CD8-positive, alpha-beta memory T cell (primary cell): ENCODE measurements at regions not wholly inside any gene's neighbourhood (a gene's known extent, or its start where the extent isn't known, plus 50 kb on each side); places are given as distances from the start of the nearest gene placed in this dataset.

Source experiments
- CTCF ChIA-PET: fragments of 350-600 bp; sonication (Branson Sonifier 250); formaldehyde crosslinking; loops from one replicate; lab custom pipeline; 2021; ENCODE audit warnings: antibody characterized with exemption; lab: Charles Lee
- POLR2A ChIA-PET: fragments of 350-600 bp; sonication (Branson Sonifier 250); formaldehyde crosslinking; loops from one replicate; lab custom pipeline; 2021; ENCODE audit warnings: antibody characterized with exemption; lab: Charles Lee
- DNase-seq, 5 donors: peaks; one replicate each; pipeline versions ENCODE4 v3.0.0 to v3.0.0-alpha.2; 2020 to 2022; ENCODE audit warnings: mixed read lengths in 1 of 5
- H3K27ac ChIP-seq: one replicate; pipeline ENCODE4 v1.7.0; 2013; ENCODE audit warnings: low read depth, mild to moderate bottlenecking, low read length, moderate library complexity
- H3K27me3 ChIP-seq: 2 replicates; pipeline ENCODE4 v1.7.0; 2013; ENCODE audit warnings: low read length, mild to moderate bottlenecking; ENCODE audit not compliant: insufficient read depth, poor library complexity, severe bottlenecking
- H3K36me3 ChIP-seq: 2 replicates; pipeline ENCODE4 v1.7.0; 2013; ENCODE audit warnings: mild to moderate bottlenecking, low read length, moderate library complexity; ENCODE audit not compliant: insufficient read depth
- H3K4me1 ChIP-seq: 2 replicates; pipeline ENCODE4 v1.7.0; 2013; ENCODE audit warnings: mild to moderate bottlenecking, low read length, moderate library complexity; ENCODE audit not compliant: insufficient read depth
- H3K4me3 ChIP-seq: 2 replicates; pipeline ENCODE4 v1.7.0; 2013; ENCODE audit warnings: mild to moderate bottlenecking, low read length
- H3K9me3 ChIP-seq: 2 replicates; pipeline ENCODE4 v1.7.0; 2013; ENCODE audit warnings: mild to moderate bottlenecking, low read length
- H3K27ac Mint-ChIP-seq, 8 donors: one replicate each; pipeline ENCODE4 v1.8.0; 2020 to 2021; ENCODE audit warnings: mixed read lengths in 8 of 8, mild to moderate bottlenecking in 6 of 8, inconsistent platforms in 3 of 8, moderate library complexity in 3 of 8
- H3K27me3 Mint-ChIP-seq, 2 donors: one replicate each; pipeline ENCODE4 v1.8.0; 2020 to 2021; ENCODE audit warnings: mixed read lengths in 2 of 2, mild to moderate bottlenecking in 1 of 2, moderate library complexity in 1 of 2
- H3K36me3 Mint-ChIP-seq, 3 donors: one replicate each; pipeline ENCODE4 v1.8.0; 2020 to 2021; ENCODE audit warnings: mixed read lengths in 3 of 3, inconsistent platforms in 1 of 3, mild to moderate bottlenecking in 1 of 3
- H3K4me1 Mint-ChIP-seq, 3 donors: one replicate each; pipeline ENCODE4 v1.8.0; 2020 to 2021; ENCODE audit warnings: mixed read lengths in 3 of 3, inconsistent platforms in 1 of 3, mild to moderate bottlenecking in 1 of 3
- H3K4me3 Mint-ChIP-seq, 7 donors: one replicate each; pipeline ENCODE4 v1.8.0; 2020 to 2021; ENCODE audit warnings: mixed read lengths in 7 of 7, mild to moderate bottlenecking in 6 of 7, moderate library complexity in 4 of 7, inconsistent platforms in 2 of 7
- H3K9me3 Mint-ChIP-seq, 5 donors: one replicate each; pipeline ENCODE4 v1.8.0; 2020 to 2022; ENCODE audit warnings: mixed read lengths in 5 of 5, mild to moderate bottlenecking in 3 of 5, moderate library complexity in 2 of 5, inconsistent platforms in 1 of 5

- H3K27ac Mint-ChIP-seq = peak overlapping the region in 1 of 8 donors; percentile 74
- no peak overlapping the region for H3K4me3 Mint-ChIP-seq
These were observed 180.5 kb downstream of the TMEM18 start for GRCh38 chr2:496729-497128.

GRCh38 chr2:495745-496275 lies 181.4 kb downstream of the TMEM18 start:
- Mint-ChIP-seq H3K4me3 (no peak overlapping the region), H3K9me3 (no peaks in the 10 kb centered on the region), H3K27me3 (peaks cover 13 to 24% of the 10 kb centered on the region in 2 donors), H3K4me1 (peaks cover 0 to 2% (median 0%) of the 10 kb centered on the region in 3 donors), H3K36me3 (no peaks in the 10 kb centered on the region), H3K27ac (no peak overlapping the region)
- no peaks in the 10 kb centered on the region for H3K36me3 ChIP-seq
- H3K4me3 ChIP-seq = no peak overlapping the region
- no peak for DNase-seq
- ChIA-PET CTCF (no interaction called here), POLR2A (no interaction called here)
- H3K9me3 ChIP-seq = no peaks in the 10 kb centered on the region
- H3K27me3 ChIP-seq = no peaks in the 10 kb centered on the region
- no peaks in the 10 kb centered on the region for H3K4me1 ChIP-seq
- no peak overlapping the region for H3K27ac ChIP-seq

More at GRCh38 chr2:496729-497128, 180.5 kb downstream of the TMEM18 start:
- Histone ChIP-seq H3K27me3 (no peaks in the 10 kb centered on the region), H3K4me1 (no peaks in the 10 kb centered on the region), H3K9me3 (no peaks in the 10 kb centered on the region), H3K27ac (no peak overlapping the region), H3K36me3 (no peaks in the 10 kb centered on the region), H3K4me3 (no peak overlapping the region)
- ChIA-PET CTCF (no interaction called here), POLR2A (no interaction called here)
- DNase-seq = no peak
- no peaks in the 10 kb centered on the region for H3K36me3 Mint-ChIP-seq
- H3K27me3 Mint-ChIP-seq = peaks cover 13 to 29% of the 10 kb centered on the region in 2 donors
- no peaks in the 10 kb centered on the region for H3K9me3 Mint-ChIP-seq
- H3K4me1 Mint-ChIP-seq = peaks cover 0 to 2% (median 0%) of the 10 kb centered on the region in 3 donors

- Histone ChIP-seq H3K4me1 (no peaks in the 10 kb centered on the region), H3K9me3 (no peaks in the 10 kb centered on the region), H3K27ac (no peak overlapping the region), H3K27me3 (no peaks in the 10 kb centered on the region), H3K36me3 (no peaks in the 10 kb centered on the region), H3K4me3 (no peak overlapping the region)
- ChIA-PET CTCF (no interaction called here), POLR2A (no interaction called here)
- no peaks in the 10 kb centered on the region for H3K9me3 Mint-ChIP-seq
- no peaks in the 10 kb centered on the region for H3K36me3 Mint-ChIP-seq
- H3K4me1 Mint-ChIP-seq = peaks cover 0 to 2% (median 0%) of the 10 kb centered on the region in 3 donors
- no peak for DNase-seq
- H3K27ac Mint-ChIP-seq = no peak overlapping the region
- peaks cover 9 to 24% of the 10 kb centered on the region in 2 donors for H3K27me3 Mint-ChIP-seq
- H3K4me3 Mint-ChIP-seq = no peak overlapping the region
These were observed 182.4 kb downstream of the TMEM18 start for GRCh38 chr2:494853-495252.

DNA sequence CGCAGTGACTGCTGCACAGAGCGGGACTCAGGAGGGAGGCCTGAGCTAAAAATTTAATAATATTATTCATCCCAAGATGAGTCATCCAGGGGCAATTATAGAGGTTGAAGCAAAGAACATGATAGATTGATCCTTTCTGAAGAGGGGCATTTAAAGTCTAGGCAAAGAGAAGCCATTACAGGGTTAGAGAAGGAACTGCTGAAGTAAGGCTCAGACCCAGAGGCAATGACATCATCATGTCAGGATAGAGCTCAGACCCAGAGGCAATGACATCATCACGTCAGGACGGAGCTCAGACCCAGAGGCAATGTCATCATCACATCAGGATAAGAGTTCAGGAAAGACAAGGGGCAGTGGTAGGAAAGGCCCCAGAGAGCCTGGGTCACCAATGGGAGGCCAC lies 184.0 kb downstream of the TMEM18 start:
- Mint-ChIP-seq H3K4me3 (no peak overlapping the region), H3K27ac (peak overlapping the region in 1 of 8 donors; percentile 43), H3K4me1 (peaks cover 0 to 2% (median 0%) of the 10 kb centered on the region in 3 donors), H3K36me3 (no peaks in the 10 kb centered on the region), H3K9me3 (no peaks in the 10 kb centered on the region), H3K27me3 (peaks cover 9 to 24% of the 10 kb centered on the region in 2 donors)
- POLR2A ChIA-PET = no interaction called here
- CTCF ChIA-PET = no interaction called here
- no peaks in the 10 kb centered on the region for H3K4me1 ChIP-seq
- H3K27me3 ChIP-seq = no peaks in the 10 kb centered on the region
- H3K27ac ChIP-seq = no peak overlapping the region
- no peak overlapping the region for H3K4me3 ChIP-seq
- H3K36me3 ChIP-seq = no peaks in the 10 kb centered on the region
- no peak for DNase-seq
- no peaks in the 10 kb centered on the region for H3K9me3 ChIP-seq

GRCh38 chr2:492178-492577 lies 185.0 kb downstream of the TMEM18 start:
- Mint-ChIP-seq H3K27me3 (peaks cover 9 to 24% of the 10 kb centered on the region in 2 donors), H3K4me1 (no peaks in the 10 kb centered on the region), H3K36me3 (no peaks in the 10 kb centered on the region), H3K27ac (no peak overlapping the region), H3K9me3 (no peaks in the 10 kb centered on the region), H3K4me3 (no peak overlapping the region)
- Histone ChIP-seq H3K4me1 (no peaks in the 10 kb centered on the region), H3K36me3 (no peaks in the 10 kb centered on the region), H3K4me3 (no peak overlapping the region), H3K27ac (no peak overlapping the region), H3K27me3 (no peaks in the 10 kb centered on the region), H3K9me3 (no peaks in the 10 kb centered on the region)
- ChIA-PET CTCF (no interaction called here), POLR2A (no interaction called here)
- DNase-seq = no peak

GRCh38 chr2:489838-490237 lies 187.4 kb downstream of the TMEM18 start:
- Mint-ChIP-seq H3K36me3 (no peaks in the 10 kb centered on the region), H3K27ac (no peak overlapping the region), H3K27me3 (peaks cover 9 to 19% of the 10 kb centered on the region in 2 donors), H3K9me3 (no peaks in the 10 kb centered on the region), H3K4me3 (no peak overlapping the region), H3K4me1 (no peaks in the 10 kb centered on the region)
- no peak for DNase-seq
- H3K9me3 ChIP-seq = no peaks in the 10 kb centered on the region
- H3K36me3 ChIP-seq = no peaks in the 10 kb centered on the region
- H3K4me3 ChIP-seq = no peak overlapping the region
- no peaks in the 10 kb centered on the region for H3K4me1 ChIP-seq
- POLR2A ChIA-PET = no interaction called here
- CTCF ChIA-PET = no interaction called here
- H3K27me3 ChIP-seq = no peaks in the 10 kb centered on the region
- no peak overlapping the region for H3K27ac ChIP-seq

GRCh38 chr2:489084-489483 lies 188.1 kb downstream of the TMEM18 start:
- POLR2A ChIA-PET = no interaction called here
- no peak overlapping the region for H3K27ac ChIP-seq
- no peaks in the 10 kb centered on the region for H3K27me3 ChIP-seq
- no peaks in the 10 kb centered on the region for H3K4me1 Mint-ChIP-seq
- H3K4me3 Mint-ChIP-seq = no peak overlapping the region
- H3K9me3 ChIP-seq = no peaks in the 10 kb centered on the region
- H3K9me3 Mint-ChIP-seq = no peaks in the 10 kb centered on the region
- CTCF ChIA-PET = no interaction called here
- H3K27me3 Mint-ChIP-seq = peaks cover 9 to 16% of the 10 kb centered on the region in 2 donors
- no peaks in the 10 kb centered on the region for H3K36me3 ChIP-seq
- DNase-seq = no peak
- H3K4me1 ChIP-seq = no peaks in the 10 kb centered on the region
- peak overlapping the region in 1 of 8 donors; percentile 26 for H3K27ac Mint-ChIP-seq
- no peaks in the 10 kb centered on the region for H3K36me3 Mint-ChIP-seq
- H3K4me3 ChIP-seq = no peak overlapping the region

- H3K4me1 Mint-ChIP-seq = no peaks in the 10 kb centered on the region
- no peaks in the 10 kb centered on the region for H3K36me3 Mint-ChIP-seq
- no peaks in the 10 kb centered on the region for H3K9me3 ChIP-seq
- no peak overlapping the region for H3K4me3 ChIP-seq
- H3K4me1 ChIP-seq = no peaks in the 10 kb centered on the region
- no peaks in the 10 kb centered on the region for H3K27me3 ChIP-seq
- POLR2A ChIA-PET = no interaction called here
- no peaks in the 10 kb centered on the region for H3K36me3 ChIP-seq
- H3K27me3 Mint-ChIP-seq = peaks cover 2 to 7% of the 10 kb centered on the region in 2 donors
- no peak for DNase-seq
- no peaks in the 10 kb centered on the region for H3K9me3 Mint-ChIP-seq
- CTCF ChIA-PET = no interaction called here
- no peak overlapping the region for H3K27ac Mint-ChIP-seq
- no peak overlapping the region for H3K4me3 Mint-ChIP-seq
- H3K27ac ChIP-seq = no peak overlapping the region
These were observed 189.8 kb downstream of the TMEM18 start for GRCh38 chr2:487186-488079.
